Stimulated activated CD4-positive, alpha-beta T cell treated with anti-CD3 and anti-CD28 coated beads, Interleukin-4, amount 100 ng/mL, for 4 hours (primary cell): ENCODE measurements at regions not wholly inside any gene's neighbourhood (a gene's known extent, or its start where the extent isn't known, plus 50 kb on each side); places are given as distances from the start of the nearest gene placed in this dataset.

Source experiments
- DNase-seq, 2 experiments: peaks; one replicate each; pipeline ENCODE4 v3.0.0-alpha.2; 2020

DNA sequence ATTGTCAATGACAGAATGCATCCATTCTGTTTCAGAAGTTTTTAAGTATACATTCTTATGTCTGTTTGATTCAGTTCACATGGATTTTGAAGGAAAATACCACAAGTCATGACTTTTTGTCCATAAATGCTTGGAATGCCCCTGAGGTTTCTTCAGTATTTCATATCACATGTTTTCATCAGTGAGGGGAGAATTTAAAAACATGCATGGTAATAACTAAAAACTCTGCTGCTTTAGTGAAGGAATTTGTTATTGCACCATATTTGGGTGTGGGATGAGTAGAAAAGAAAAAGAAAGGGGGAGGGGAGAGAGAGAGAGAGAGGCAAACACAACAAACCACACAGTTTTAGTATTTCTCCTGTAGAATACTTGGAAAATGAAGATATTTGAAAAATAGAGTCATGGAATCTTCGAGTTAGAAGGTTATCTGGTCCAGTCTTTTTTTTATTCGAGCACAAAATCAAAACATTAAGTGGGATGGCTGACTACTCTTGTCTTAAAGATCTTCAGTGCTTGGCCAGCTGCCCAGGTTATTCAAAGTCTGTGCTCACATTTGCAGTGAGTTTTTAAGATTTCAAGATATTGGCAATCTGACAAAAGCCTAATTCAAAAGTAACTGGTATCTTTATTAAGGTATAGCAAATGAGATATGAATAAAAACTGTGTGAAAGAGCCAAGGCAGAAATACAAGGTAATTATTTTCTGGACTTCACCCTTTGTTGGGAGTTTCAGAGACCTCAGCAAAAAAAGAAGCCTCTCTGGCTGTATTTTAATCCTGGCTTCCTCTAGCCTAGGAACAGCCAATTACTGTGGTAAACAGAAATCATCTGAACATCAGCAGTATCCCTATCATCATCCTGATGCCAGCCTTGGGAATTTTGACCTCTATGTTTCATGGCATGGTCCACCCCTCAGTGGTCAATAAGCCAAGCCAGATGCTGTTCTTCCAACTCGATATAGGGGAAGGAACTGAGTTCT, 687.9 kb upstream of the CITED2 start:
- DNase-seq: no peak

DNA sequence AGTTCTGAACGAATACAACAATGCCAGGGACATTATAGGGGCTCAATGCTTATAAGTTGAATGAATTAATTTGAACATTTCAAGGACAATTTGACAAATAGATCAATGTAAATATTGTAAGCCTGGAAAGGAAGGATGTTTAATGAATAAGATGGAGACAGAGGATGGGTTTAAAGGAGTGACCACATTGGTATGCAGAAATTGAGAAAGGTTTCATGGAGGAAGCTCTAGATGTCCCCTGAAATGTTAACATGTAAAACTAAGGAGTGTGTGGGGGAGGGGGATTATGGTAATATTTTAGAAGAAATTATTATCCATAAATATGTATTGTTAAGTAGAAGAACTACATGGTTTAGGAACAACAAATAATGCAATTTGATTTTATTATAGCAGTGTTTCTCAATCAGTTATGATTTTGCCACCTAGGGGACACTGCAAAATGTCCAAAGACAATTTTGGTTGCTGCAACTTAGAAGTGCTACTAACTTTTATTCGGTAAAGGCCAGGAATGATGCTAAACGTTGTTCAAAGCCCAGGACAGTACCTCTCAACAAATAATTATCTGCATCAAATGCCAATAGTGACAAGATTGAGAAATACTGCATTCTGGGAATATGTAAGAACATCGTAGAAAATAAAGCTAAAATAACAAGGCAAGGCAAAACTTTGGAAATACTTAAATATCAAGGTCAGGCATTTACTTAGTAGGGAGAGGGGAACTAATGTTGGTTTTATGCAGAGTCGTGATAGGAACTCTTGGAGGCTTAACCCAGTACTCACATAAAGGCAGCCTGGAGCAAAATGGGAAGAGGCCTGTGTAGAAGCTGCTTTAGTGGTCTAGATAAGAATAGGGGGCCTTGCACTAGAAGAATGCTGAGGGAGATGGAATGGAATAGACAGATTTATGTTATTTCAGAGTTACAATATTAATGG, 686.9 kb upstream of the CITED2 start:
- no peak for DNase-seq

DNA sequence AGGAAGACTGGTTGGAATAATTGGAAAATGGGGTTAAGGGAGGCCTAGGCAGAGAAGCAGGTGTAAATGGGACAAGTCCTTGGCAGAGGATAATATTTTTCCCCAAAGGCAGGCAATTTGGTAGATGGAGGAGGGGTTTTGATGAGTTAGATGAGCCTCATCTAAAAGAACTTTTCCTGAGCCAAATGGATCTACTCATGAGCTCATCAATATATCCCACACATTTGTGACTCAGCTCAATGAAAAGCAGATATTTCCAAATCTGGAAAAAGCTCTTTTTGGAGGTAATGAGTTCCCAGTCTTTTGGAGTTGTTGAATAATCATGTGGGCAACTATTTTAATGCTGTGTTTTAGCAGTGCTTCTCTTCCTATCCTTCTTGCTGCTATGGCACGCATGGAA, 685.5 kb upstream of the CITED2 start:
- no peak for DNase-seq

DNA sequence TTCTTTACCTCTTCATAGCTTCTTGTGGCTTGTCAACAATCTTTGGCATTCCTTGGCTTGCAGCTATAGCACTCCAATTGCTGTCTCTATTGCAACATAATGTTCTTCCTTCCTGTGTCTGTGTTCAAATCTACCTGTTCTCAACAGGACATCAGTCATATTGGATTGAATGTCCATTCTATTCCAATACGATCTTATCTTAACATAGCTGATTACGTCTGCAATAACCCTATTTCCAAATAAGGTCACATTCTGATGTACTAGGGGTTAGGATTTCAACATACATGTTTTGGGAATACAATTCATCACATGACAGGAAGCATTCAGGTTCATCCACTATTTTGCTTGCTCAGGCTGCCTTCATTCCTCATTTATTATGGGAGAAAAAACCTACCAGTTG, 684.4 kb upstream of the CITED2 start:
- DNase-seq: no peak

DNA sequence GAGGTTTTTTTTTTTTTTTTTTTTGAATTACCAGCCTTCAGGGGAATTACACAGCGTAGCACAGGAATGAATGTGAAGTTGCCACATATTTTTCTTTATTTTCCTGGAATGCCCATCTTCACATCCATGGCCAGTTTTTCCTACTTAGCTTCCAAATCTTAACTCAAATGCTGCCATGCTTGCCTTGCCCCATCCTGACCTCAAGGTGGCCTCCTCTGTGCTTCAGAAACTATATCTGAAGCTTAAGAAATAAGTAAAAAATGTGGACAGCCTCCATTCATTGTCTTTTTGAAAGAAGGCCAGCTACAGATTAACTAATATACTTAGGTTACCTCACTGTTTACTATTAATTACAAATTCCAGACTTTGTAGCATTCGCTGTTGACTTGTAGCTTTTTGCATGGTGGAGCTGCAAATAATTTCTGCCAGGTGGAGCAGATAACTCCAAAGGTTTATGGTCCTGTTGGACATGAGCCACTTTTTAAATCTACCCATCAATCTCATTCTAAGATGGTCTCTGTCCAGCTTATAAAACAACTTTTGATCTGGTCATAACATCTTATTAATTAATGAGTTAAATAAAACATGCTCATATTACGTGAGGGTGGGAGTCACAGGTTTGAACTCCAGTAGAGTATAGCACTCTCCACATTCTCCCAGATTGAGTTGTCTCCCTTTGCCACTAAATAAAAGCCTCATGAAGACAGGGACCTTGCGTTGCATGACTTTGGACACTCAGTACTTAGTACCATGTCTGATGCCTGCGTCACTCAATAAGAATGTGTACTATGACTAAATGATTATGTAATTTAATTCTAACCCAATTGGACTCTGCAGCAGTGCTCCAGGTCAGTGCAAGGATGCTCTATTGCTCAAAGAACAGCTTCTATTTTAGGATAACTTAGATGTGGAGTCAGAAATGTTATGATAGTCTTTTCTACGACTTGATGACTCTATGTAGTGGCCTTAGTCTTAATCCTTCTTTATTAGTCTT, 678.6 kb upstream of the CITED2 start:
- DNase-seq: no peak

GRCh38 chr6:140051521-140052512, 677.4 kb upstream of the CITED2 start:
- no peak for DNase-seq

GRCh38 chr6:140050101-140050995, 675.9 kb upstream of the CITED2 start:
- no peak for DNase-seq

DNA sequence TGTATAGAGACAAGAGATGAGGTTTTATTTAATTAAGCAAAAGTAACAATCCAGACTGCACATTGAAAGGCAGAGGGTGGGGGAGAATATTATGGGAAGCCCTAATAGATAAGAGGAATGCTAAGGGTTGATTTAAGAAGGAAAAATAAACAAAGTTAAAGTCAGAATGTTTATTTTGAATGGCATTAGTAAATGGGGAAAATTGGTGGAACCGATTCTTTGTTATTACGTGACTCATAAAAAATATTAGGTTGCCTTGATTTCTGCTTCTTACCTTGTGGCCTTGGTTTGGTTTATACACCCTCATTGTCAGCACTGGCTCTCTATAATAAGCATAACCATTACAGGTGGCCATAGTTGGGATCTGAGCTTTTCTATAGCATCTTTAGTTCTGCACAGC, 674.8 kb upstream of the CITED2 start:
- DNase-seq: no peak

DNA sequence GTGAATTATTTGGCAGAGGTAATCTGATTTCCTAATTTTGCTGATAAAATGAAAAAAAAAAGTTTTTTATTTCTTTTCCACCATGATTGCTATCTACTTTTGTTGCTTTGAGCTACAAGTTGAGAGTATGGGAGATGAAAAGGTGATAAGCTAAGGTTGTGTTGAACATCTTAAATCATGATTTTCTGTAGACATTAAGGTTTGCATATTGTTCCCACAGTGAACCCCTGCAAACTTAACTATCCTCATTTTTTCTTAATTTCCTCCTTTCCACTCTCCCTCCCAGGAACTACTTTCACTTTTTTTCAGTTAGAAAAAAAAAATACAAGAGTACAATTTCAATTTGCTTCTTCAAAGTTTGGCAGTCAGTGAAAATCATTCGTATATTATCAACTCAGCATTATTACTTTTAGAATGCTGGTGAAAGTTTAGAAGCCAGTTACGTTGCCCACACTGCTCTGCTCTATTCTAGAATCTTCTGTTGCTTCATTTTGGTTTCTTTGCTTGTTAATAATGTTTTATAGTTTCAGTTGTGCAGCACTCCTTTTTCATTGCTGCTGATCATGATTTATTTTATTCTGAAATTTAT, 673.8 kb upstream of the CITED2 start:
- DNase-seq: no peak

- DNase-seq: no peak
Observed at GRCh38 chr6:140047321-140047720, 672.9 kb upstream of the CITED2 start.

GRCh38 chr6:140046016-140046632, 671.7 kb upstream of the CITED2 start:
- no peak for DNase-seq

GRCh38 chr6:140045116-140045515, 670.7 kb upstream of the CITED2 start:
- DNase-seq: no peak

DNA sequence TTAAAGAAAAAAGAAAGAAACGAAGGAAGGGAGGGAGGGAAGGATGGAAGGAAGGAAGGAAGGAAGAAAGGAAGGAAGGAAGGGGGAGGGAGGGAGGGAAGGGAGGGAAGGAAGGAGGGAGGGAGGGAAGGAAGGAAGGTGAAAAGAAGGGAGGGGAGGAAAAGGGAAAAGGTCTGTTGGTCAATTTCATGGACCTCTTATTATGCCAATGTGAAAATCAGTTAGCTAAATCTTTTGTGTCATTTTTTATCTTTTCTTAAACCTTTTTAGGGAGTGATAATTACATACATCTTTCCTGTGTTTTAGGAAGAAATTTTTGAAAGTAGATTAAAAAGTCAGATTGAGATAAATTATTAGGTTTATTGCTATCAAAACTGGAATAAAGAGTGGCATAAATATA, 670.2 kb upstream of the CITED2 start:
- no peak for DNase-seq

- no peak for DNase-seq
Observed at GRCh38 chr6:140043762-140044378, 669.4 kb upstream of the CITED2 start.

GRCh38 chr6:140043357-140043756, 668.9 kb upstream of the CITED2 start:
- DNase-seq: no peak

GRCh38 chr6:140041571-140042332, 667.3 kb upstream of the CITED2 start:
- no peak for DNase-seq

DNA sequence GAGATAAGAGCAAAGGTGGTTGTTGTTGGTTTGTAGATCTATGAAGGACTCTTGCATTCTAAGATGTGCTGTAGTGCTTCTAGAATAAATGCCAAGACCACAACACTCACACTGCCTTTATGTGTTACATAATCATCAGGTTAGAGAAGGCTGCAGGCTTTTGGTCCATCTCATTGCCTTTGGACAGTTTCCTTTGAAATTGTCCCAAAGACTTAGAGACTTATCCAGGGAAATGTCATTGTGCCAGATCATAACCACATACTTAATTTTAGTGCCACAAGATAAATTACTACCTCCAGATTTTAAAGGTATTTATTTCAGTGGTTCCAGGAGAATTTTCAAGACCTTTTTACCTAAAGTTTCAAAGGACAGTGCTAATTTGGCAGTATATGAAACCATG, 666.6 kb upstream of the CITED2 start:
- no peak for DNase-seq

DNA sequence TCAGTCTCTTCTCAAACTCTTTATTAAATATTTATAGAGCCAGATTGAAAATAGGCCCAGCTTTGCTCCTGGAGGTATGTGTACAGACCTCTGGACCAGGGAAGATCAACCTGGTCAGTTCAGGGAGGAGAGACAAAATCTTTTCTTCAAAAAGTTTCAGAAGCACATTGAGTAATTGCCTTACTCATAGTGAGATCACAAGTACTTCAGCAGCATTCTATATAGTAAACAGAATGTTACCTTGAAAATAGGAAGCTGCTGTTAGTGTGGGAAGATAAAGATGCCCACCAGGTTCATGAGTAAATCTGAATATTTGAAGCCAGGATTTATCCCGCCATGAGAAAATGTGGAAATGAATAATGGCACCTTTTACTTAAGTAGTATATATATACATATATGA, 665.9 kb upstream of the CITED2 start:
- no peak for DNase-seq
